Calu3 (cell line): ENCODE measurements at regions not wholly inside any gene's neighbourhood (a gene's known extent, or its start where the extent isn't known, plus 50 kb on each side); places are given as distances from the start of the nearest gene placed in this dataset.

Source experiments
- BruUV-seq: library from RNA; stranded (reverse); fragments of 400-500 nt; replicated peaks from 2 replicates; lab custom pipeline; 2021; lab: Mats Ljungman, UMichigan
- CTCF ChIA-PET: fragments of 300-600 bp; sonication (Branson Sonifier 250); formaldehyde crosslinking; loops from one replicate; lab custom pipeline; 2022; ENCODE audit warnings: antibody characterized with exemption; lab: Charles Lee
- DNase-seq: peaks from one replicate; pipeline ENCODE4 v3.0.0; 2022
- H3K27ac Mint-ChIP-seq: one replicate; pipeline ENCODE4 v1.8.0; 2022; ENCODE audit warnings: mixed read lengths; ENCODE audit not compliant: unreplicated experiment
- H3K27me3 Mint-ChIP-seq: one replicate; pipeline ENCODE4 v1.8.0; 2022; ENCODE audit warnings: mixed read lengths; ENCODE audit not compliant: unreplicated experiment
- H3K36me3 Mint-ChIP-seq: one replicate; pipeline ENCODE4 v1.8.0; 2022; ENCODE audit warnings: mild to moderate bottlenecking, moderate library complexity, mixed read lengths; ENCODE audit not compliant: insufficient read depth, unreplicated experiment
- H3K4me1 Mint-ChIP-seq: one replicate; pipeline ENCODE4 v1.8.0; 2022; ENCODE audit warnings: mild to moderate bottlenecking, low read depth, mixed read lengths; ENCODE audit not compliant: unreplicated experiment
- H3K4me3 Mint-ChIP-seq: one replicate; pipeline ENCODE4 v1.8.0; 2022; ENCODE audit warnings: mild to moderate bottlenecking, low read depth, moderate library complexity, mixed read lengths; ENCODE audit not compliant: unreplicated experiment
- H3K9me3 Mint-ChIP-seq: one replicate; pipeline ENCODE4 v1.8.0; 2022; ENCODE audit warnings: low read depth, mixed read lengths; ENCODE audit not compliant: unreplicated experiment
- CTCF ChIP-seq: fragments of 200-600 bp; IDR thresholded peaks from one replicate; pipeline ENCODE4 v1.8.0; 2022; ENCODE audit warnings: antibody characterized with exemption; ENCODE audit not compliant: unreplicated experiment
- intact Hi-C: fragments of 100-400 bp; cut with micrococcal nuclease; formaldehyde crosslinking; loops from one replicate; pipeline ENCODE4 v1.10.0; 2022; ENCODE audit not compliant: unreplicated experiment

GRCh38 chr10:83880252-83880791, 259.0 kb upstream of the GHITM start:
- no peak for TF ChIP-seq CTCF
- Mint-ChIP-seq H3K27me3 (peaks cover 69% of the 10 kb centered on the region), H3K4me3 (no peak overlapping the region), H3K36me3 (no peaks in the 10 kb centered on the region), H3K27ac (no peak overlapping the region), H3K4me1 (no peaks in the 10 kb centered on the region), H3K9me3 (no peaks in the 10 kb centered on the region)
- BruUV-seq = no TSS peak
- intact Hi-C loops = no loop called here
- DNase-seq = no peak
- CTCF ChIA-PET = no interaction called here

- no peak overlapping the region for H3K4me3 Mint-ChIP-seq
- H3K27ac Mint-ChIP-seq = no peak overlapping the region
- H3K36me3 Mint-ChIP-seq = no peaks in the 10 kb centered on the region
- BruUV-seq = no TSS peak
- H3K27me3 Mint-ChIP-seq = peaks cover 57% of the 10 kb centered on the region
- TF ChIP-seq CTCF = no peak
- DNase-seq = no peak
- intact Hi-C loops = no loop called here
- no peaks in the 10 kb centered on the region for H3K9me3 Mint-ChIP-seq
- CTCF ChIA-PET = no interaction called here
- H3K4me1 Mint-ChIP-seq = no peaks in the 10 kb centered on the region
These were observed 257.6 kb upstream of the GHITM start for GRCh38 chr10:83881661-83882060.

- DNase-seq = no peak
- Mint-ChIP-seq H3K4me1 (no peaks in the 10 kb centered on the region), H3K36me3 (no peaks in the 10 kb centered on the region), H3K27ac (no peak overlapping the region), H3K4me3 (no peak overlapping the region), H3K27me3 (peaks cover 30% of the 10 kb centered on the region), H3K9me3 (no peaks in the 10 kb centered on the region)
- CTCF ChIA-PET = no interaction called here
- BruUV-seq = no TSS peak
- no peak for TF ChIP-seq CTCF
- intact Hi-C loops = no loop called here
These were observed 252.4 kb upstream of the GHITM start for GRCh38 chr10:83886871-83887270.

GRCh38 chr10:83892737-83893136, 246.6 kb upstream of the GHITM start:
- TF ChIP-seq CTCF = no peak
- Mint-ChIP-seq H3K36me3 (no peaks in the 10 kb centered on the region), H3K27me3 (peaks cover 12% of the 10 kb centered on the region), H3K4me1 (no peaks in the 10 kb centered on the region), H3K9me3 (no peaks in the 10 kb centered on the region), H3K27ac (no peak overlapping the region), H3K4me3 (no peak overlapping the region)
- BruUV-seq = no TSS peak
- DNase-seq = no peak
- CTCF ChIA-PET = no interaction called here
- intact Hi-C loops = no loop called here
